Urinary bladder (tissue), 3 donors: ENCODE measurements at regions not wholly inside any gene's neighbourhood (a gene's known extent, or its start where the extent isn't known, plus 50 kb on each side); places are given as distances from the start of the nearest gene placed in this dataset.
"Not testable (repeated sequence)": the region's sequence is repeated elsewhere in the genome, so short reads cannot be mapped to it uniquely, and the experiment has no call there.

Experiments used
- DNase-seq: peaks from one replicate; pipeline ENCODE4 v3.0.0-alpha.2; 2015; ENCODE audit errors: extremely low spot score
- H3K27ac ChIP-seq: one replicate; pipeline ENCODE4 v1.5.1; 2013; ENCODE audit warnings: low read depth, mild to moderate bottlenecking, moderate library complexity
- H3K36me3 ChIP-seq: one replicate; pipeline ENCODE4 v1.6.1; 2013; ENCODE audit warnings: mild to moderate bottlenecking, moderate library complexity; ENCODE audit not compliant: insufficient read depth
- H3K4me1 ChIP-seq: one replicate; pipeline ENCODE4 v1.6.1; 2013; ENCODE audit warnings: mild to moderate bottlenecking, moderate library complexity; ENCODE audit not compliant: insufficient read depth
- H3K4me3 ChIP-seq: one replicate; pipeline ENCODE4 v1.5.1; 2013; ENCODE audit warnings: low read depth, low read length
- WGBS: extraction: QIAGEN DNeasy Blood & Tissue Kit; methylation state at CpG from one replicate; pipeline ENCODE4 v1.1.7; 2013; 5-methylcytosine and 5-hydroxymethylcytosine counted together
- donor health status: healthy with polysubstance abuse.
- donor health status: healthy.

DNA sequence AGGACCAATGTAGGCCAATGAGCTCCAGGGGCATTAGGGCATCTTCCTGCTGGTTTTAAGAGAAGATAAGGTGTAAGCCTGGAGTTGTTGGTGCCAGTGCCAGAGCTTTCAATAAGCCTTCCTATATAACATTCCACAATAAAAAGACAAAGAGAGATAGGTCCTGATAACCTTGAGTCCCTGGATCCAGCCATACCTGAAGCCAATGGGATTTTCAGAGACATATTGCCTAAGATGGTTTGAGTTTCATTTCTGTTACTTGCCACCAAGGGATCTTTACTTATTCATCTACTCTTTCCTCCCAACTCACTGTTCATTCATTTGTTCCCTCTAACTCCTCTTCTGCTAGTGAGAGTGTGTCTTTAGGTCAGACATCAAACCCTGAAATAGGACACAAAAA lies 68.8 kb upstream of the CAPZB start:
- Histone ChIP-seq H3K27ac (no peak overlapping the region), H3K4me1 (no peaks in the 10 kb centered on the region), H3K36me3 (no peaks in the 10 kb centered on the region), H3K4me3 (no peak overlapping the region)
- DNase-seq = no peak

DNA sequence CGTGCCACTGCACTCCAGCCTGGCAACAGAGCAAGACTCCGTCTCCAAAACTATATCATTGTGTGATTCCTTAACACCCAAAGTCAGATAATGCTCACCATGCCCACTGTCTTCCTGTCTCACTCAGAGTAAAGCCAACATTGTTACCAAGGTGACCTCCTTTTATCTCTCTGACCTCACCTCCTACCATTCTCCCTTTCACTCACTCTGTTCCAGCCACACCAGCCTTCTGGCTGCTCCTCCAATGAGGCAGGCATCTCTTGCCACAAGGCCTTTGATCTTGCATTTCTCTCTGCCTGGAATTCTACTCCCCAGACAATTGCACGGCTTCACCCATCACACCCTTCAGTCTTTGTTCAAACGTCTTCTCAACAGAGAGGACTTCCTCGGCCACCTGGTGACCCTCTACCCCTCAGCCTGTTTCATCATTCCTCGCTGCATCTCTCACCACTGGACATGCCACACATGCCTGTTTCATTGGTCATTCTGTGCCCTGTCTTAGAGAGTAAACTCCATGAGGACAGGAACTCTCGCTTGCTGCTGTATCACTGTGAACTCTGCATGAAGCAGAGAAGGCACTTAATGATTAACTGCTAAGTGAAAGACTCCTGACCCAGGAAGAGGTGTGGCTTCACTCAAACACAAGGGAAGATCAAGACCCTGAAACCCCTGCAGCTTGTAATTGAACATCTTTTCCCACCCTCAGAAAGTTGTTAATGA lies 67.1 kb upstream of the CAPZB start:
- WGBS = 72% methylated on average over 7 of the region's 7 CpGs

DNA sequence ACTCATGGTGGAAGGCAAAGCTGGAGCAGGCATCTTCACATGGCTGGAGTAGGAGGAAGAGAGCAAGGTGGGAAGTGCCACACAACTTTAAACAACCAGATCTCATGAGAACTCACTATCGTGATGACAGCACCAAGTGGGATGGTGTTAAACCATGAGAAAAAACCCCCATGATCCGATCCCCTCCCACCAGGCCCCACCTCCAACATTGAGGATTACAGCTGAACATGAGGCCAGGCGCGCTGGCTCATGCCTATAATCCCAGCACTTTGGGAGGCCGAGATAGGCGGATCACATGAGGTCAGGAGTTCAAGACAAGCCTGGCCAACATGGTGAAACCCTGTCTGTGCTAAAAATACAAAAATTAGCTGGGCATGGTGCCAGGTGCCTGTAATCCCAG lies 66.5 kb upstream of the CAPZB start:
- 31% methylated on average over 6 of the region's 6 CpGs for WGBS
- not testable (repeated sequence) for H3K4me1 ChIP-seq, H3K36me3 ChIP-seq, H3K4me3 ChIP-seq, H3K27ac ChIP-seq, DNase-seq

More for the DNA sequence above, 67.1 kb upstream of the CAPZB start:
- H3K36me3 ChIP-seq = no peaks in the 10 kb centered on the region
- DNase-seq = no peak
- no peak overlapping the region for H3K27ac ChIP-seq
- H3K4me1 ChIP-seq = peaks cover 2% of the 10 kb centered on the region
- no peak overlapping the region for H3K4me3 ChIP-seq

DNA sequence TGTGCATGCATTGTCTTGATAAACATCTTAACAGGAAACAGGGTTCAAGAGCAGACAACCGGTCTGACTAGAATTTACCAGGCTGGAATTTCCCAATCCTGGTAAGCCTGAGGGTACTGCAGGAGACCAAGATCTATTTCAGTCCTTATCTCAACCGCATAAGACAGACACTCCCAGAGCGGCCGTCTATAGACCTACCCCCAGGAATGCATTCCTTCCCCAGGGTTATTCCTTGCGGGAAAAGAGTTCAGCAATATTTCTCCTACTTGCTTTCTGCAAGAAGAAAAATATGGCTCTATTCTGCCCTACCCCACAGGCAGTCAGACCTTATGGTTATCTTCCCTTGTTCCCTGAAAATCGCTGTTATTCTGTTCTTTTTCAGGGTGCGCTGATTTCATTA lies 65.1 kb upstream of the CAPZB start:
- H3K4me3 ChIP-seq, DNase-seq, H3K27ac ChIP-seq, H3K4me1 ChIP-seq, H3K36me3 ChIP-seq: not testable (repeated sequence)
- 87% methylated on average over 7 of the region's 7 CpGs for WGBS

- Histone ChIP-seq H3K4me1 (peaks cover 2% of the 10 kb centered on the region), H3K36me3 (no peaks in the 10 kb centered on the region), H3K27ac (no peak overlapping the region), H3K4me3 (no peak overlapping the region)
- no peak for DNase-seq
- WGBS = 87% methylated on average over 1 of the region's 1 CpG
Observed at GRCh38 chr1:19547814-19548213, 62.5 kb upstream of the CAPZB start.

DNA sequence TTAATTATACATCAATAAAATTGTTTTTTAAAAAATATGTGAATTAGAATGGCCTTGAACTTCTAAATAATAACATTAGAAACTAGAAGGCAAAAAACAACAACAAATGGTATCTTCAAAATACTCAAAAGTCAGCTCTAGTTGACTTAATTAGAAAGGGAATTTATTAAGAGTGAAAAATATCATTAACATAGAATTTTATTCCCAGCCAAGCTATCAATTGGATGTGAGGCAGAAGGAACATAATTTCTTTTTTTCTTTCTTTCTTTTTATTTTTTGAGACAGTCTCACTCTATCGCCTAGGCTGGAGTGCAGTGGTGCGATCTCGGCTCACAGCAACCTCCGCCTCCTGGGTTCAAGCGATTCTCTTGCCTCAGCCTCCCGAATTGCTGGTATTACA lies 51.2 kb upstream of the CAPZB start:
- H3K36me3 ChIP-seq = no peaks in the 10 kb centered on the region
- no peaks in the 10 kb centered on the region for H3K4me1 ChIP-seq
- H3K27ac ChIP-seq = no peak overlapping the region
- 97% methylated on average over 6 of the region's 6 CpGs for WGBS
- H3K4me3 ChIP-seq = no peak overlapping the region
- DNase-seq = no peak

- no peak overlapping the region for H3K27ac ChIP-seq
- H3K4me1 ChIP-seq = no peaks in the 10 kb centered on the region
- no peak for DNase-seq
- no peaks in the 10 kb centered on the region for H3K36me3 ChIP-seq
- H3K4me3 ChIP-seq = no peak overlapping the region
- 89% methylated on average over 3 of the region's 3 CpGs for WGBS
Observed at GRCh38 chr1:19535214-19535613, 49.9 kb upstream of the CAPZB start.
